ENCODE measurements at regions not wholly inside any gene's neighbourhood (a gene's known extent, or its start where the extent isn't known, plus 50 kb on each side); places are given as distances from the start of the nearest gene placed in this dataset.

DNA sequence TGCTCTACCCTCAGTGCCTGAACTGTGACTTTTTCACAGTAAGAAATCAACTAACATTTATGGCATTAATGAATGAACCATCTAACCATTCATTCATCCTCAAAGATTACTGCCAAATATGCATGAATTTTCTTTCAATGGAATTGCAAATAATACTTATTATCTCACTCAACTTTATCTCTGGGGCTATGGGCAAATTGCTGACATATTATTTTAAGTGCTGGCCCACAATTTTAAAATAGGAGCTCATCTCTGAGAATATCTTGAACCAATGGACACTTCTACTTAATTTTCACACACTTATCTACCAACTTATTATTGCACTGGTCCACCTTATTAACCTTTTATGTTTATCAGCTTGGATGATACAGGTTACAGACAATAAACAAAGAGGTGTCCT is 182.8 kb downstream of the RBM43 start:
- no peak overlapping the region for H3K4me3 ChIP-seq
- no peaks in the 10 kb centered on the region for H4K20me1 ChIP-seq (ENCODE audit: insufficient read depth)
- in situ Hi-C loops (cut with MboI): no loop called here

DNA sequence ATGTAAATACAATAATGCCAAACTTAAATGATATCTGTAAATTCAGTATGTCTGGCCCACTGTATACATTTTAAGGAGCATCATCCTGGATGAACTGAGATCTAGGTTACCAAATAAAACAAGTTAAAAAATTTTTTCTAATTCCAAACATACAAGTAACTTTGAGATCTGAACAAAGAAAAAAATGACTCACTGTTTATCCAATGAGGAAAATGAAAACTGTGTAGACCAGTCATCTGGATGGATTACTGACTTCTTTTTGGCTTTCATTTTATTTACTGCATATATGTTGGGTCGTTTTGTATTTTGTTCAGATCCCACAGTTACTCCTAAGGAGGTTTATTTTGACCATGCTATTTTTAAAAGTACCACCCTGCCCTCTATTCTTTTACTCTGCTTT is 189.8 kb downstream of the RBM43 start:
- Histone ChIP-seq H3K4me3 (no peak overlapping the region), H3K9me3 (ENCODE audit: low read depth) (no peaks in the 10 kb centered on the region), H3K36me3 (ENCODE audit: low read depth) (no peaks in the 10 kb centered on the region), H3K9me2 (ENCODE audit: insufficient read depth) (no peaks in the 10 kb centered on the region), H2AFZ (no peak overlapping the region), H3K4me2 (ENCODE audit: unreplicated experiment) (no peak overlapping the region), H3K9ac (no peak overlapping the region), H3K27me3 (replicated peaks; ENCODE audit: insufficient read depth) (no peaks in the 10 kb centered on the region), H3K27ac (no peak overlapping the region), H3K4me1 (ENCODE audit: insufficient read depth) (no peaks in the 10 kb centered on the region), H3F3A (ENCODE audit: insufficient read depth) (no peaks in the 10 kb centered on the region), H3K79me2 (ENCODE audit: insufficient read depth) (no peaks in the 10 kb centered on the region), H4K20me1 (ENCODE audit: insufficient read depth) (no peaks in the 10 kb centered on the region)
- in situ Hi-C loops (cut with MboI): no loop called here
- peak; percentile 34 for DNase-seq
- TF ChIP-seq EZH2phosphoT487 (IDR thresholded peaks at IDR 0.05; ENCODE audit: insufficient read depth, low read depth) (no peak), EZH2 (IDR thresholded peaks at IDR 0.05; ENCODE audit: insufficient read depth, poor library complexity, severe bottlenecking) (no peak)
- 4 to 14% methylated on average over 1 of the region's 1 CpG for WGBS, 2 experiments (ENCODE audit: low coverage in 1 of 2, low lambda C conversion rate in 2 of 2, missing lambda C conversion rate in 2 of 2)

More for the DNA sequence above, 182.8 kb downstream of the RBM43 start:
- H3K79me2 ChIP-seq (ENCODE audit: insufficient read depth): no peaks in the 10 kb centered on the region
- H3K27me3 ChIP-seq (replicated peaks; ENCODE audit: insufficient read depth): no peaks in the 10 kb centered on the region
- DNase-seq: no peak
- no peaks in the 10 kb centered on the region for H3F3A ChIP-seq (ENCODE audit: insufficient read depth)
- no peak overlapping the region for H3K4me2 ChIP-seq (ENCODE audit: unreplicated experiment)
- H3K9ac ChIP-seq: no peak overlapping the region
- H3K4me1 ChIP-seq (ENCODE audit: insufficient read depth): no peaks in the 10 kb centered on the region
- H2AFZ ChIP-seq: no peak overlapping the region
- H3K9me3 ChIP-seq (ENCODE audit: low read depth): no peaks in the 10 kb centered on the region
- H3K36me3 ChIP-seq (ENCODE audit: low read depth): no peaks in the 10 kb centered on the region
- no peak for TF ChIP-seq EZH2phosphoT487 (IDR thresholded peaks at IDR 0.05; ENCODE audit: insufficient read depth, low read depth)
- no peak for TF ChIP-seq EZH2 (IDR thresholded peaks at IDR 0.05; ENCODE audit: insufficient read depth, poor library complexity, severe bottlenecking)
- no peak overlapping the region for H3K27ac ChIP-seq
- H3K9me2 ChIP-seq (ENCODE audit: insufficient read depth): no peaks in the 10 kb centered on the region

DNA sequence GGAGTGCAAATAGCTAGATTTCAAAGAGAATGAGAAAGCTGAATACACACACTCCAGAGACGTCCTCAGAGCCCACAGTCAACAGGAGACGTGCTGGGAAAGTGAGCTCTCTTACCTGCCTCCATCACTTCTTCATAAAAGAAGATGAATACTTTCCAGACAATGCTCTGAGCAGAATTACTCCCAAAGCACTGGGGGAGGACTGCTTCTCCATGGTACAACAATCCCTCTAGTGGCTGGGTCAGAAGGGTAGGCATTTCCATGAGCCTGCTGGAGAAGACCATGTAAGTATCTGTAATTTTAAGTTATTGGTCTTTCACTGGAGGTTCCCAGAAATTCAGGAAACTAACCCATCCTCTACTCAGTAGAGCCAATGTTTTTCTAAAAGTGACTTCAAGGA is 190.3 kb downstream of the RBM43 start:
- no peaks in the 10 kb centered on the region for H3K27me3 ChIP-seq (replicated peaks; ENCODE audit: insufficient read depth)
- 61 to 70% methylated on average over 2 of the region's 2 CpGs for WGBS, 2 experiments (ENCODE audit: low coverage in 1 of 2, low lambda C conversion rate in 2 of 2, missing lambda C conversion rate in 2 of 2)

DNA sequence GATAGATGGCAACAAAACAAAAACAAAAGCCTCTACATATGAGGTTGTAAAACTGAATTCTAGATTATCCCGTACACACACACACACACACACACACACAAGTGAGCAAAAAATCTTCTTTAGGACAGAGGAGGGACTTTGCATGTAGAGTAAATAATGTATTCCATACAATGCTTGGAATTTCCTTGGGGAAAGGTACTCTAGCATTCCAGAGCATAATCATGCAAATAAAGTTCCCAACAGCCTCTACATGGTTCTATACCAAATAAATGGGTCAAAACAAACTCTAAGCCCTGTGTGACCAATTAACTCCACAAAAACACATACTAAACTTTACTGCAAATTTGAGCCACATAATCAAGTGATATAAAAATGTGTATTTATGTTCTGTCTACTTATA is 191.4 kb downstream of the RBM43 start:
- Histone ChIP-seq H3K9ac (no peak overlapping the region), H3K79me2 (ENCODE audit: insufficient read depth) (no peaks in the 10 kb centered on the region), H3K27ac (no peak overlapping the region), H3K4me3 (no peak overlapping the region), H4K20me1 (ENCODE audit: insufficient read depth) (no peaks in the 10 kb centered on the region), H3K36me3 (ENCODE audit: low read depth) (no peaks in the 10 kb centered on the region), H3K27me3 (replicated peaks; ENCODE audit: insufficient read depth) (no peaks in the 10 kb centered on the region), H3K4me1 (ENCODE audit: insufficient read depth) (no peaks in the 10 kb centered on the region), H3K4me2 (ENCODE audit: unreplicated experiment) (no peak overlapping the region), H3K9me2 (ENCODE audit: insufficient read depth) (no peaks in the 10 kb centered on the region), H3K9me3 (ENCODE audit: low read depth) (no peaks in the 10 kb centered on the region), H2AFZ (no peak overlapping the region), H3F3A (ENCODE audit: insufficient read depth) (no peaks in the 10 kb centered on the region)
- in situ Hi-C loops (cut with MboI): no loop called here
- DNase-seq: no peak
- TF ChIP-seq EZH2 (IDR thresholded peaks at IDR 0.05; ENCODE audit: insufficient read depth, poor library complexity, severe bottlenecking): no peak
- TF ChIP-seq EZH2phosphoT487 (IDR thresholded peaks at IDR 0.05; ENCODE audit: insufficient read depth, low read depth): no peak
- WGBS, 2 experiments (ENCODE audit: low coverage in 1 of 2, low lambda C conversion rate in 2 of 2, missing lambda C conversion rate in 2 of 2): 50 to 66% methylated on average over 1 of the region's 1 CpG

More for the DNA sequence above, 190.3 kb downstream of the RBM43 start:
- peak; percentile 70 for DNase-seq
- no peaks in the 10 kb centered on the region for H3K79me2 ChIP-seq (ENCODE audit: insufficient read depth)
- H2AFZ ChIP-seq: no peak overlapping the region
- no peaks in the 10 kb centered on the region for H3K4me1 ChIP-seq (ENCODE audit: insufficient read depth)
- H3K27ac ChIP-seq: no peak overlapping the region
- H3K4me3 ChIP-seq: no peak overlapping the region
- no peaks in the 10 kb centered on the region for H3F3A ChIP-seq (ENCODE audit: insufficient read depth)
- no peak overlapping the region for H3K9ac ChIP-seq
- no peak for TF ChIP-seq EZH2 (IDR thresholded peaks at IDR 0.05; ENCODE audit: insufficient read depth, poor library complexity, severe bottlenecking)
- TF ChIP-seq EZH2phosphoT487 (IDR thresholded peaks at IDR 0.05; ENCODE audit: insufficient read depth, low read depth): no peak
- no peak overlapping the region for H3K4me2 ChIP-seq (ENCODE audit: unreplicated experiment)
- no peaks in the 10 kb centered on the region for H4K20me1 ChIP-seq (ENCODE audit: insufficient read depth)
- in situ Hi-C loops (cut with MboI): no loop called here
- H3K9me2 ChIP-seq (ENCODE audit: insufficient read depth): no peaks in the 10 kb centered on the region
- H3K9me3 ChIP-seq (ENCODE audit: low read depth): no peaks in the 10 kb centered on the region
- H3K36me3 ChIP-seq (ENCODE audit: low read depth): no peaks in the 10 kb centered on the region
